ENCODE measurements at regions not wholly inside any gene's neighbourhood (a gene's known extent, or its start where the extent isn't known, plus 50 kb on each side); places are given as distances from the start of the nearest gene placed in this dataset.

- TF ChIP-seq SREBF2 (IDR thresholded peaks at IDR 0.05; ENCODE audit: low read length) = no peak
These were observed 1252.1 kb upstream of the CADM2 start (continued) for GRCh38 chr3:83706669-83707068.

- Histone ChIP-seq H3K4me2 (ENCODE audit: control insufficient read depth, insufficient read depth) (no peak overlapping the region), H4K20me1 (ENCODE audit: control insufficient read depth, insufficient read depth) (no peaks in the 10 kb centered on the region), H3K27ac (ENCODE audit: control insufficient read depth, insufficient read depth) (no peak overlapping the region), H3K27me3 (replicated peaks in 1 of 2; ENCODE audit: control insufficient read depth in 2 of 2, insufficient read depth in 2 of 2, low read length in 1 of 2) (no peaks in the 10 kb centered on the region), H3K9ac (ENCODE audit: control insufficient read depth, insufficient read depth, low read length) (no peak overlapping the region), H3K9me3 (replicated peaks; ENCODE audit: control insufficient read depth, insufficient read depth, low read length) (no peaks in the 10 kb centered on the region), H3K36me3 (ENCODE audit: control insufficient read depth in 2 of 2, insufficient read depth in 2 of 2, low read length in 1 of 2) (no peaks in the 10 kb centered on the region), H3K4me1 (ENCODE audit: control insufficient read depth, insufficient read depth, low read length) (no peaks in the 10 kb centered on the region), H3K79me2 (ENCODE audit: control insufficient read depth, insufficient read depth, low read length) (no peaks in the 10 kb centered on the region), H3K4me3 (no peak overlapping the region), H2AFZ (ENCODE audit: control insufficient read depth, low read depth, low read length) (no peak overlapping the region)
- ChIA-PET CTCF (no interaction called here), POLR2A (no interaction called here), RAD21 (ENCODE audit: unreplicated experiment) (no interaction called here), SMC1A (ENCODE audit: uncharacterized antibody, unreplicated experiment) (no interaction called here)
- no peak for ATAC-seq
- 0% methylated on average over 5 of the region's 5 CpGs for WGBS (ENCODE audit: insufficient coverage, insufficient replicate concordance, low lambda C conversion rate, missing lambda C conversion rate)
- FAIRE-seq = no peak
- in situ Hi-C loops (cut with MboI) (no loop called here), intact Hi-C loops (cut with micrococcal nuclease; ENCODE audit: unreplicated experiment) (no loop called here)
- BruUV-seq (replicated peaks) = no TSS peak
- DNase-seq (ENCODE audit: low read depth, low spot score) = no peak
- TF ChIP-seq JUNB (IDR thresholded peaks at IDR 0.05) (no peak), ZBTB11 (CRISPR knock-in tag; IDR thresholded peaks at IDR 0.05) (no peak), CBFB (IDR thresholded peaks at IDR 0.05; ENCODE audit: low read depth) (no peak), MLLT1 (IDR thresholded peaks at IDR 0.05) (no peak), ZBED1 (IDR thresholded peaks at IDR 0.05; ENCODE audit: borderline replicate concordance) (no peak), CHD2 (IDR thresholded peaks at IDR 0.05; ENCODE audit: borderline replicate concordance, low read depth, low read length) (no peak), TCF7 (IDR thresholded peaks at IDR 0.05; ENCODE audit: borderline replicate concordance) (no peak), REST (IDR thresholded peaks at IDR 0.05; ENCODE audit: low read depth, low read length) (no peak), ZNF687 (IDR thresholded peaks at IDR 0.05) (no peak), ZNF24 (IDR thresholded peaks at IDR 0.05) (no peak)
These were observed 1243.5 kb upstream of the CADM2 start for GRCh38 chr3:83715307-83715706.

All from GM12878 (cell line).